Keratinocyte (primary cell): ENCODE measurements at regions not wholly inside any gene's neighbourhood (a gene's known extent, or its start where the extent isn't known, plus 50 kb on each side); places are given as distances from the start of the nearest gene placed in this dataset.

Experiments used
- DNase-seq: peaks from one replicate; pipeline ENCODE4 v3.0.0-alpha.2; 2011; ENCODE audit warnings: low read depth, missing footprints, low spot score
- FAIRE-seq: peaks from 2 replicates; lab custom pipeline; 2011; peaks lifted over from hg19 to GRCh38; lab: Jason Lieb, UNC
- H2AFZ ChIP-seq: 2 replicates; pipeline ENCODE4 v1.6.0; 2012; ENCODE audit warnings: low read length, control low read depth, inconsistent platforms; ENCODE audit not compliant: control insufficient read depth
- H3K27ac ChIP-seq: 2 replicates; pipeline ENCODE4 v1.5.1; 2011; ENCODE audit warnings: low read length; ENCODE audit not compliant: control insufficient read depth, insufficient read depth
- H3K27me3 ChIP-seq: 3 replicates; pipeline ENCODE4 v1.6.0; 2011; ENCODE audit warnings: low read length; ENCODE audit not compliant: control insufficient read depth, insufficient read depth; ENCODE audit errors: extremely low read depth
- H3K36me3 ChIP-seq, 2 experiments: 2 replicates in 1 of 2; 3 replicates in 1 of 2; pipeline ENCODE4 v1.5.1; 2011; ENCODE audit warnings: low read length in 2 of 2, mild to moderate bottlenecking in 1 of 2; ENCODE audit not compliant: control insufficient read depth in 2 of 2, insufficient read depth in 2 of 2; ENCODE audit errors: extremely low read depth in 1 of 2
- H3K4me1 ChIP-seq: 3 replicates; pipeline ENCODE4 v1.5.1; 2011; ENCODE audit warnings: low read length; ENCODE audit not compliant: control insufficient read depth, insufficient read depth; ENCODE audit errors: extremely low read depth
- H3K4me2 ChIP-seq: 3 replicates; pipeline ENCODE4 v1.6.0; 2011; ENCODE audit warnings: low read depth, low read length; ENCODE audit not compliant: control insufficient read depth, insufficient read depth; ENCODE audit errors: extremely low read depth
- H3K4me3 ChIP-seq, 3 experiments: fragments of 200-600 bp in 1 of 3; sonication (generic) in 1 of 3; 2 replicates in 2 of 3; 3 replicates in 1 of 3; pipeline ENCODE4 v1.5.1; 2011 to 2016; ENCODE audit warnings: low read length in 3 of 3, mild to moderate bottlenecking in 3 of 3, control low read depth in 2 of 3, inconsistent platforms in 1 of 3, low read depth in 1 of 3, mixed read lengths in 1 of 3, mixed run types in 1 of 3, moderate library complexity in 1 of 3; ENCODE audit not compliant: control insufficient read depth in 2 of 3, insufficient read depth in 2 of 3; ENCODE audit errors: extremely low read depth in 1 of 3
- H3K79me2 ChIP-seq: 2 replicates; pipeline ENCODE4 v1.6.0; 2012; ENCODE audit warnings: low read length; ENCODE audit not compliant: control insufficient read depth, insufficient read depth
- H3K9ac ChIP-seq: 3 replicates; pipeline ENCODE4 v1.6.0; 2011; ENCODE audit warnings: low read length; ENCODE audit not compliant: control insufficient read depth, insufficient read depth; ENCODE audit errors: extremely low read depth
- H3K9me1 ChIP-seq: 3 replicates; pipeline ENCODE4 v1.6.0; 2011; ENCODE audit warnings: low read length; ENCODE audit not compliant: control insufficient read depth, insufficient read depth; ENCODE audit errors: extremely low read depth
- H3K9me3 ChIP-seq: 2 replicates; pipeline ENCODE4 v1.5.1; 2012; ENCODE audit warnings: low read depth, low read length; ENCODE audit not compliant: control insufficient read depth
- H4K20me1 ChIP-seq: 3 replicates; pipeline ENCODE4 v1.6.0; 2011; ENCODE audit warnings: low read length; ENCODE audit not compliant: control insufficient read depth, insufficient read depth; ENCODE audit errors: extremely low read depth
- CTCF ChIP-seq, 3 experiments: IDR thresholded peaks in 1 of 3; conservative IDR thresholded peaks in 1 of 3; optimal IDR thresholded peaks in 1 of 3; 2 replicates in 2 of 3; 3 replicates in 1 of 3; pipeline versions ENCODE3 to v1.5.1; 2011; ENCODE audit warnings: low read length in 3 of 3, mild to moderate bottlenecking in 3 of 3, moderate library complexity in 2 of 3, control low read depth in 1 of 3, inconsistent platforms in 1 of 3; ENCODE audit not compliant: insufficient read depth in 2 of 3; ENCODE audit errors: extremely low read depth in 1 of 3
- EZH2 ChIP-seq: IDR thresholded peaks from one replicate; pipeline ENCODE4 v1.6.1; 2012; ENCODE audit warnings: inconsistent platforms, mild to moderate bottlenecking, low read length, moderate library complexity
- dilution Hi-C: fragments of 300-500 bp; cut with MboI; formaldehyde crosslinking; loops from one replicate; pipeline ENCODE4 v1.7.0; 2020; ENCODE audit warnings: low sequenced_read_pairs; ENCODE audit not compliant: extremely low pct_ligation_motif_present

DNA sequence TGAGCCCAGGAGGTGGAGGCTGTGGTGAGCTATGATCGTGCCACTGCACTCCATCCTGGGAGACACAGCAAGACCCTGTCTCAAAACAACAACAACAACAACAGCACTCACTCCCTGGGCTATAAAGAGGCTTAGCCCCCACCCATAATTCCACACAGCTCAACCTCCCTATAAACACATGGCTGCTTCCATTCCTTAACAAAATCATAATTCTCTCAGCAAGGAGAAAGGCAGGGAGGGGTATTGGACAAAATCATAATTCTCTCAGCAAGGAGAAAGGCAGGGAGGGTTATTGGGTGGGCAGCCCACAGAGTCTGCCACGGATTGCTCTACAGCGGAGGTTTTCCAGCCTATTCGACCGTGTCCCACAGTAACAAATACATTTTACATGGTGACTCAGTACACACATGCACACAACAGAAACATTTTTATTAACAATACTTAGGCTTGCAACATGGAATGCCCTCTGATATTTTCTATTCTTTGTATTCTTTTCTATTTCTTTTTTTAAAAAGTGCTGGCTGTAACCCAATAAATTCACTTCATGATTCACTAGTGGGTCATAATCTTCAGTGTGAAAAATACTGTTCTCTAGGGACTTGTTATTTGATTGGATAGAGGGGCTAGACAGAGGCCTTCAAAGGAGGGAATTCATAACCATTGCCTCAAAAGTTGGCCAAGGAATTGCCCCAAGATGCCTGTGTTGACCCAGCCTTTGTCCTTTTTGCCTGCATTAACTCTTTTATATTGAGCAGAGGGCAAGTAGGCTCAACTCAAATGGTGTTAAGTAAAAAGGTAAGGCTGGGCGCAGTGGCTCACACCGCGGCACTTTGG, 50.6 kb upstream of the ZMYND8 start:
- H3K36me3 ChIP-seq, result no peaks in the 10 kb centered on the region
- no peak for FAIRE-seq
- H3K27ac ChIP-seq, result no peak overlapping the region
- no peaks in the 10 kb centered on the region for H3K9me3 ChIP-seq
- H3K4me1 ChIP-seq, result no peaks in the 10 kb centered on the region
- H3K79me2 ChIP-seq, result no peaks in the 10 kb centered on the region
- H3K9me1 ChIP-seq, result no peaks in the 10 kb centered on the region
- dilution Hi-C loops, result no loop called here
- H3K27me3 ChIP-seq, result no peaks in the 10 kb centered on the region
- H3K9ac ChIP-seq, result no peak overlapping the region
- H2AFZ ChIP-seq, result no peak overlapping the region
- H3K4me3 ChIP-seq, result no peak overlapping the region
- TF ChIP-seq CTCF (optimal IDR thresholded peaks at IDR 0.05 in 1 of 3, IDR thresholded peaks at IDR 0.05 in 1 of 3, conservative IDR thresholded peaks at IDR 0.05 in 1 of 3; ENCODE audit: extremely low read depth in 1 of 3, insufficient read depth in 2 of 3, low read length in 3 of 3) (no peak), EZH2 (no peak)
- H4K20me1 ChIP-seq, result no peaks in the 10 kb centered on the region
- no peak for DNase-seq
- no peak overlapping the region for H3K4me2 ChIP-seq

DNA sequence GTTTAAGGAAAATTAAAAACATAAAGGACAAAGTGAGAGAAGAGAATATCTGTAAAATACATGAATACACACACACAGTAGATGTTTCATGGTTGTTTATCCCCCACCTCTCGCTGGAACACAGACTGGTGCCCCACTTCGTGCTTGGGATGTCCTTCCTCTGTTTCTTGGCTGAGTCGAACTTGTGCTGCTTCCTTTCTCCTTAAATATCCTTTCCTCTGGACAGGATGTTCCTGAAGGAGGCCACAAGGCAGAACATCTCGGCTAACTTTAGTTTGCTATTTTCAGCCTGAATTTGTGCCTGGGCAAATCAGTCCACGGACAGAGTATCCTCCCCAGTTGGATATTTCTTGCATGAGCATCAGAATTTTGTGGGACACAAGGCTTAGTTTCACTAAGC, 54.7 kb upstream of the ZMYND8 start:
- no peak for TF ChIP-seq EZH2
- TF ChIP-seq CTCF (optimal IDR thresholded peaks at IDR 0.05 in 1 of 3, IDR thresholded peaks at IDR 0.05 in 1 of 3, conservative IDR thresholded peaks at IDR 0.05 in 1 of 3; ENCODE audit: extremely low read depth in 1 of 3, insufficient read depth in 2 of 3, low read length in 3 of 3), result no peak
- no peak overlapping the region for H3K9ac ChIP-seq
- no peak overlapping the region for H2AFZ ChIP-seq
- no peak overlapping the region for H3K4me2 ChIP-seq
- H3K9me3 ChIP-seq, result no peaks in the 10 kb centered on the region
- H3K36me3 ChIP-seq, result no peaks in the 10 kb centered on the region
- no peaks in the 10 kb centered on the region for H3K4me1 ChIP-seq
- FAIRE-seq (no peak), DNase-seq (no peak)
- H3K27me3 ChIP-seq, result no peaks in the 10 kb centered on the region
- no peak overlapping the region for H3K27ac ChIP-seq
- H4K20me1 ChIP-seq, result no peaks in the 10 kb centered on the region
- no peaks in the 10 kb centered on the region for H3K9me1 ChIP-seq
- H3K79me2 ChIP-seq, result no peaks in the 10 kb centered on the region
- no peak overlapping the region for H3K4me3 ChIP-seq
- dilution Hi-C loops, result no loop called here
